H1 (cell line): ENCODE measurements at regions not wholly inside any gene's neighbourhood (a gene's known extent, or its start where the extent isn't known, plus 50 kb on each side); places are given as distances from the start of the nearest gene placed in this dataset.

ENCODE experiments used
- CTCF ChIA-PET: fragments of 300-600 bp; sonication (Branson Sonifier 250); formaldehyde crosslinking; loops from one replicate; lab custom pipeline; 2021; ENCODE audit not compliant: partially characterized antibody; lab: Charles Lee
- POLR2A ChIA-PET: fragments of 300-600 bp; sonication (Branson Sonifier 250); formaldehyde crosslinking; loops from one replicate; lab custom pipeline; 2021; ENCODE audit warnings: inconsistent platforms; ENCODE audit not compliant: partially characterized antibody; lab: Charles Lee
- DNase-seq, 2 experiments: peaks; one replicate each; pipeline versions ENCODE4 v3.0.0 to v3.0.0-alpha.2; 2010 to 2022; ENCODE audit warnings: low spot score in 2 of 2, low read depth in 1 of 2, mixed read lengths in 1 of 2
- FAIRE-seq: peaks from 2 replicates; lab custom pipeline; 2011; peaks lifted over from hg19 to GRCh38; lab: Jason Lieb, UNC
- H2AFZ ChIP-seq: 2 replicates; pipeline ENCODE4 v1.8.1; 2012; ENCODE audit warnings: low read length, inconsistent platforms
- H2AK5ac ChIP-seq: 2 replicates; pipeline ENCODE4 v1.6.1; 2013; ENCODE audit warnings: low read depth, low read length
- H2BK120ac ChIP-seq: replicated peaks from 2 replicates; pipeline ENCODE3; 2013; ENCODE audit warnings: low read depth, low read length, inconsistent platforms
- H2BK12ac ChIP-seq: 2 replicates; pipeline ENCODE4 v1.6.1; 2013; ENCODE audit warnings: low read depth, low read length
- H2BK15ac ChIP-seq: 2 replicates; pipeline ENCODE4 v1.6.1; 2013; ENCODE audit warnings: low read length
- H2BK20ac ChIP-seq: 2 replicates; pipeline ENCODE4 v1.6.1; 2013; ENCODE audit warnings: low read length
- H2BK5ac ChIP-seq: 2 replicates; pipeline ENCODE4 v1.6.1; 2013; ENCODE audit warnings: low read depth, low read length
- H3K14ac ChIP-seq: 2 replicates; pipeline ENCODE4 v1.6.1; 2013; ENCODE audit warnings: inconsistent platforms; ENCODE audit not compliant: insufficient read length
- H3K18ac ChIP-seq: 2 replicates; pipeline ENCODE4 v1.6.1; 2013; ENCODE audit warnings: low read length; ENCODE audit errors: extremely low read depth
- H3K23ac ChIP-seq: 2 replicates; pipeline ENCODE4 v1.6.1; 2013; ENCODE audit warnings: inconsistent platforms; ENCODE audit not compliant: insufficient read length
- H3K23me2 ChIP-seq: 2 replicates; pipeline ENCODE4 v1.6.1; 2013; ENCODE audit warnings: low read depth, low read length
- H3K27ac ChIP-seq: 2 replicates; pipeline ENCODE4 v1.6.1; 2011; ENCODE audit warnings: low read depth, low read length, inconsistent platforms
- H3K27me3 ChIP-seq, 4 experiments: replicated peaks in 1 of 4; 1 replicate in 1 of 4; 2 replicates in 3 of 4; pipeline versions ENCODE4 v1.6.1 to v1.8.1; 2011 to 2013; ENCODE audit warnings: low read length in 3 of 4, mild to moderate bottlenecking in 3 of 4, inconsistent platforms in 2 of 4, mixed read lengths in 2 of 4, moderate library complexity in 1 of 4; ENCODE audit not compliant: control insufficient read depth in 3 of 4, insufficient read depth in 3 of 4; ENCODE audit errors: extremely low read depth in 1 of 4
- H3K36me3 ChIP-seq, 4 experiments: 2 replicates each; pipeline versions ENCODE4 v1.6.1 to v1.8.1; 2011 to 2013; ENCODE audit warnings: mild to moderate bottlenecking in 4 of 4, low read length in 3 of 4, moderate library complexity in 2 of 4, control low read depth in 1 of 4, inconsistent platforms in 1 of 4; ENCODE audit not compliant: insufficient read depth in 4 of 4, control insufficient read depth in 2 of 4
- H3K4ac ChIP-seq: replicated peaks from 2 replicates; pipeline ENCODE3; 2013; ENCODE audit warnings: low read length, low read depth, mixed read lengths, inconsistent platforms; ENCODE audit not compliant: insufficient read length
- H3K4me1 ChIP-seq, 4 experiments: replicated peaks in 1 of 4; 1 replicate in 1 of 4; 2 replicates in 3 of 4; pipeline versions ENCODE4 v1.6.1 to v1.8.1; 2011 to 2013; ENCODE audit warnings: low read length in 3 of 4, inconsistent platforms in 2 of 4, mixed read lengths in 1 of 4; ENCODE audit not compliant: insufficient read depth in 4 of 4, control insufficient read depth in 3 of 4
- H3K4me2 ChIP-seq, 2 experiments: 2 replicates each; pipeline versions ENCODE4 v1.6.1 to v1.8.1; 2011 to 2013; ENCODE audit warnings: low read depth in 2 of 2, low read length in 2 of 2, control low read depth in 1 of 2, inconsistent platforms in 1 of 2, mild to moderate bottlenecking in 1 of 2; ENCODE audit not compliant: insufficient read depth in 1 of 2
- H3K4me3 ChIP-seq, 4 experiments: fragments of 200-600, 300-600 bp in 1 of 4; sonication (generic), shearing (Covaris generic), sonication (Bioruptor Twin) in 1 of 4; 2 replicates each; pipeline versions ENCODE4 v1.5.1 to v1.8.1; 2011 to 2016; ENCODE audit warnings: low read length in 4 of 4, low read depth in 3 of 4, control low read depth in 2 of 4, inconsistent platforms in 2 of 4, mild to moderate bottlenecking in 2 of 4, mixed read lengths in 1 of 4, moderate library complexity in 1 of 4; ENCODE audit not compliant: insufficient read depth in 2 of 4; ENCODE audit errors: extremely low read depth in 1 of 4
- H3K56ac ChIP-seq: replicated peaks from 2 replicates; pipeline ENCODE3; 2013; ENCODE audit warnings: low read depth, mild to moderate bottlenecking, mixed read lengths, low read length, inconsistent platforms; ENCODE audit not compliant: insufficient read length
- H3K79me1 ChIP-seq: 2 replicates; pipeline ENCODE4 v1.6.1; 2013; ENCODE audit warnings: low read depth, low read length, control low read depth
- H3K79me2 ChIP-seq, 2 experiments: 2 replicates each; pipeline versions ENCODE4 v1.6.1 to v1.8.1; 2012 to 2013; ENCODE audit warnings: low read length in 2 of 2, mild to moderate bottlenecking in 2 of 2, inconsistent platforms in 1 of 2; ENCODE audit not compliant: insufficient read depth in 2 of 2, control insufficient read depth in 1 of 2
- H3K9ac ChIP-seq, 4 experiments: replicated peaks in 1 of 4; 1 replicate in 1 of 4; 2 replicates in 3 of 4; pipeline versions ENCODE4 v1.6.1 to v1.8.1; 2011 to 2013; ENCODE audit warnings: low read depth in 3 of 4, low read length in 3 of 4, control low read depth in 2 of 4, mild to moderate bottlenecking in 2 of 4, moderate library complexity in 2 of 4, inconsistent platforms in 1 of 4; ENCODE audit errors: extremely low read depth in 1 of 4
- H3K9me3 ChIP-seq, 2 experiments: 2 replicates each; pipeline versions ENCODE4 v1.6.1 to v1.8.1; 2012 to 2013; ENCODE audit warnings: mild to moderate bottlenecking in 2 of 2, moderate library complexity in 2 of 2, control low read depth in 1 of 2, inconsistent platforms in 1 of 2, low read depth in 1 of 2, low read length in 1 of 2, mixed read lengths in 1 of 2; ENCODE audit not compliant: insufficient read depth in 2 of 2
- H4K20me1 ChIP-seq, 2 experiments: replicated peaks in 1 of 2; 2 replicates each; pipeline versions ENCODE3 to v1.8.1; 2011 to 2013; ENCODE audit warnings: inconsistent platforms in 2 of 2, low read length in 2 of 2, mild to moderate bottlenecking in 1 of 2; ENCODE audit not compliant: insufficient read depth in 2 of 2, control insufficient read depth in 1 of 2
- H4K5ac ChIP-seq: 2 replicates; pipeline ENCODE4 v1.6.1; 2013; ENCODE audit warnings: low read length, low read depth, mixed read lengths, inconsistent platforms; ENCODE audit not compliant: insufficient read length
- H4K8ac ChIP-seq: 2 replicates; pipeline ENCODE4 v1.8.0; 2013; ENCODE audit warnings: mild to moderate bottlenecking, moderate library complexity, low read length, inconsistent platforms; ENCODE audit not compliant: insufficient read depth; ENCODE audit errors: extremely low read depth
- H4K91ac ChIP-seq: replicated peaks from 2 replicates; pipeline ENCODE3; 2013; ENCODE audit warnings: low read length, mixed read lengths, inconsistent platforms; ENCODE audit not compliant: insufficient read length
- BACH1 ChIP-seq: IDR thresholded peaks from 2 replicates; pipeline ENCODE4 v1.6.1; 2012; ENCODE audit warnings: low read length, improper control_type of control experiment
- CREB1 ChIP-seq: IDR thresholded peaks from 2 replicates; pipeline ENCODE4 v1.6.1; 2012; ENCODE audit warnings: inconsistent platforms
- E2F6 ChIP-seq: IDR thresholded peaks from 2 replicates; pipeline ENCODE4 v1.6.1; 2012; ENCODE audit warnings: inconsistent platforms
- EZH2 ChIP-seq: fragments of 200-600 bp; sonication (generic); IDR thresholded peaks from 2 replicates; pipeline ENCODE4 v1.7.1; 2012; ENCODE audit warnings: low read depth, mild to moderate bottlenecking, moderate library complexity, low read length, inconsistent platforms; ENCODE audit not compliant: severe bottlenecking
- KDM1A ChIP-seq: fragments of 200-600, 300-600 bp; sonication (generic); IDR thresholded peaks from 2 replicates; pipeline ENCODE4 v1.7.1; 2016; ENCODE audit warnings: mild to moderate bottlenecking, low read length, borderline replicate concordance
- NANOG ChIP-seq: IDR thresholded peaks from 2 replicates; pipeline ENCODE4 v1.6.1; 2011; ENCODE audit warnings: low read length, low read depth, mild to moderate bottlenecking, inconsistent platforms; ENCODE audit not compliant: insufficient read depth, poor library complexity, severe bottlenecking
- POLR2AphosphoS5 ChIP-seq: IDR thresholded peaks from 2 replicates; pipeline ENCODE4 v1.6.1; 2011; ENCODE audit warnings: low read depth, low read length
- RAD21 ChIP-seq, 2 experiments: IDR thresholded peaks in 1 of 2; conservative IDR thresholded peaks in 1 of 2; 2 replicates each; pipeline ENCODE4 v1.6.1; 2011; ENCODE audit warnings: low read depth in 2 of 2, low read length in 2 of 2, improper control_type of control experiment in 1 of 2, inconsistent platforms in 1 of 2, mild to moderate bottlenecking in 1 of 2, moderate library complexity in 1 of 2
- SP2 ChIP-seq: IDR thresholded peaks from 2 replicates; pipeline ENCODE4 v1.6.1; 2012; ENCODE audit warnings: mild to moderate bottlenecking, low read length, inconsistent platforms
- TAF1 ChIP-seq: IDR thresholded peaks from 2 replicates; pipeline ENCODE4 v1.6.1; 2011; ENCODE audit warnings: mild to moderate bottlenecking, low read depth, low read length
- TEAD4 ChIP-seq: IDR thresholded peaks from 2 replicates; pipeline ENCODE4 v1.6.1; 2012; ENCODE audit warnings: low read depth, low read length, inconsistent platforms, mixed read lengths
- WGBS, 2 experiments: shearing (Covaris generic) in 1 of 2; methylation state at CpG; one replicate each; pipeline versions ENCODE4 v1.1.6 to v1.1.7; 2013 to 2015; ENCODE audit warnings: low lambda C conversion rate in 2 of 2, mixed read lengths in 2 of 2, inconsistent platforms in 1 of 2, low coverage in 1 of 2, missing lambda C conversion rate in 1 of 2; ENCODE audit not compliant: insufficient replicate concordance in 2 of 2, insufficient coverage in 1 of 2, insufficient read length in 1 of 2; ENCODE audit errors: extremely low coverage in 1 of 2, missing lambda C conversion rate in 1 of 2; 5-methylcytosine and 5-hydroxymethylcytosine counted together
- TF ChIP-seq, protein P1 (sequence below), 3 experiments: IDR thresholded peaks; 1 replicate in 2 of 3; 2 replicates in 1 of 3; pipeline versions ENCODE4 v1.5.1 to v1.6.1; 2011; ENCODE audit warnings: low read length in 3 of 3, mild to moderate bottlenecking in 3 of 3, inconsistent platforms in 2 of 3, low read depth in 1 of 3, moderate library complexity in 1 of 3; ENCODE audit not compliant: insufficient read depth in 1 of 3; ENCODE audit errors: control extremely low read depth in 1 of 3

- no peak overlapping the region for H3K4me3 ChIP-seq
- CTCF ChIA-PET, result no interaction called here
- no peak for FAIRE-seq
- no peak for TF ChIP-seq TEAD4
- TF ChIP-seq, protein P1, sequence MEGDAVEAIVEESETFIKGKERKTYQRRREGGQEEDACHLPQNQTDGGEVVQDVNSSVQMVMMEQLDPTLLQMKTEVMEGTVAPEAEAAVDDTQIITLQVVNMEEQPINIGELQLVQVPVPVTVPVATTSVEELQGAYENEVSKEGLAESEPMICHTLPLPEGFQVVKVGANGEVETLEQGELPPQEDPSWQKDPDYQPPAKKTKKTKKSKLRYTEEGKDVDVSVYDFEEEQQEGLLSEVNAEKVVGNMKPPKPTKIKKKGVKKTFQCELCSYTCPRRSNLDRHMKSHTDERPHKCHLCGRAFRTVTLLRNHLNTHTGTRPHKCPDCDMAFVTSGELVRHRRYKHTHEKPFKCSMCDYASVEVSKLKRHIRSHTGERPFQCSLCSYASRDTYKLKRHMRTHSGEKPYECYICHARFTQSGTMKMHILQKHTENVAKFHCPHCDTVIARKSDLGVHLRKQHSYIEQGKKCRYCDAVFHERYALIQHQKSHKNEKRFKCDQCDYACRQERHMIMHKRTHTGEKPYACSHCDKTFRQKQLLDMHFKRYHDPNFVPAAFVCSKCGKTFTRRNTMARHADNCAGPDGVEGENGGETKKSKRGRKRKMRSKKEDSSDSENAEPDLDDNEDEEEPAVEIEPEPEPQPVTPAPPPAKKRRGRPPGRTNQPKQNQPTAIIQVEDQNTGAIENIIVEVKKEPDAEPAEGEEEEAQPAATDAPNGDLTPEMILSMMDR (IDR thresholded peaks at IDR 0.05; ENCODE audit: control extremely low read depth in 1 of 3, insufficient read depth in 1 of 3, low read depth in 1 of 3, low read length in 3 of 3), result no peak
- no peak for TF ChIP-seq NANOG
- TF ChIP-seq RAD21 (IDR thresholded peaks at IDR 0.05 in 1 of 2, conservative IDR thresholded peaks at IDR 0.05 in 1 of 2; ENCODE audit: low read depth in 2 of 2, low read length in 2 of 2), result no peak
- TF ChIP-seq EZH2, result no peak
- no peak for TF ChIP-seq SP2
- TF ChIP-seq POLR2AphosphoS5, result no peak
- no peak for TF ChIP-seq KDM1A
- no peak for TF ChIP-seq TAF1
- TF ChIP-seq CREB1, result no peak
- TF ChIP-seq BACH1, result no peak
- TF ChIP-seq E2F6, result no peak
These were observed 197.5 kb upstream of the FLRT2 start for GRCh38 chr14:85332401-85332800.

More at GRCh38 chr14:85332401-85332800, 197.5 kb upstream of the FLRT2 start:
- no peak overlapping the region for H2BK120ac ChIP-seq
- no peak overlapping the region for H2BK15ac ChIP-seq
- H4K20me1 ChIP-seq, result no peaks in the 10 kb centered on the region
- no peak overlapping the region for H2BK20ac ChIP-seq
- H3K27me3 ChIP-seq, result no peaks in the 10 kb centered on the region
- no peak overlapping the region for H3K56ac ChIP-seq
- no peaks in the 10 kb centered on the region for H3K4me1 ChIP-seq
- POLR2A ChIA-PET, result no interaction called here
- H2BK12ac ChIP-seq, result no peak overlapping the region
- H2AK5ac ChIP-seq, result no peak overlapping the region
- no peaks in the 10 kb centered on the region for H3K79me1 ChIP-seq
- H3K9me3 ChIP-seq, result no peaks in the 10 kb centered on the region
- H3K36me3 ChIP-seq, result no peaks in the 10 kb centered on the region
- H3K9ac ChIP-seq, result no peak overlapping the region
- no peak overlapping the region for H4K8ac ChIP-seq
- no peak for DNase-seq
- H4K91ac ChIP-seq, result no peak overlapping the region
- H3K18ac ChIP-seq, result no peak overlapping the region
- H2AFZ ChIP-seq, result no peak overlapping the region
- WGBS, 2 experiments, result 100% methylated on average over 1 of the region's 1 CpG; no CpG with 5 or more reads in 1 of the 2 experiments
- H3K4ac ChIP-seq, result no peak overlapping the region
- H2BK5ac ChIP-seq, result no peak overlapping the region
- H3K14ac ChIP-seq, result no peak overlapping the region
- H3K79me2 ChIP-seq, result no peaks in the 10 kb centered on the region
- no peak overlapping the region for H3K23ac ChIP-seq
- no peaks in the 10 kb centered on the region for H3K23me2 ChIP-seq
- no peak overlapping the region for H4K5ac ChIP-seq
- H3K27ac ChIP-seq, result no peak overlapping the region
- H3K4me2 ChIP-seq, result no peak overlapping the region
